Endodermal cell (in vitro differentiated cells): ENCODE measurements at regions not wholly inside any gene's neighbourhood (a gene's known extent, or its start where the extent isn't known, plus 50 kb on each side); places are given as distances from the start of the nearest gene placed in this dataset.

Experiments
- DNase-seq: peaks from one replicate; pipeline ENCODE4 v3.0.0-alpha.2; 2017
- H3K27ac ChIP-seq: 2 replicates; pipeline ENCODE4 v1.5.1; 2013; ENCODE audit warnings: mild to moderate bottlenecking, low read depth, low read length, moderate library complexity
- H3K27me3 ChIP-seq: 2 replicates; pipeline ENCODE4 v1.6.1; 2013; ENCODE audit warnings: mild to moderate bottlenecking, low read length, moderate library complexity; ENCODE audit not compliant: insufficient read depth, control insufficient read depth, poor library complexity, severe bottlenecking
- H3K36me3 ChIP-seq: 2 replicates; pipeline ENCODE4 v1.7.0; 2013; ENCODE audit warnings: mild to moderate bottlenecking, low read length, moderate library complexity; ENCODE audit not compliant: control insufficient read depth, insufficient read depth
- H3K4me1 ChIP-seq: one replicate; pipeline ENCODE4 v1.7.0; 2013; ENCODE audit warnings: low read length; ENCODE audit not compliant: control insufficient read depth, insufficient read depth
- H3K4me3 ChIP-seq: 2 replicates; pipeline ENCODE4 v1.5.1; 2013; ENCODE audit warnings: mild to moderate bottlenecking, low read length, moderate library complexity
- H3K9ac ChIP-seq: 2 replicates; pipeline ENCODE4 v1.6.1; 2013; ENCODE audit warnings: mild to moderate bottlenecking, low read length, moderate library complexity; ENCODE audit not compliant: poor library complexity, severe bottlenecking; ENCODE audit errors: extremely low read depth
- H3K9me3 ChIP-seq: 2 replicates; pipeline ENCODE4 v1.6.1; 2013; ENCODE audit warnings: mild to moderate bottlenecking, low read length, moderate library complexity; ENCODE audit not compliant: control insufficient read depth
- H3K27ac Mint-ChIP-seq: 2 replicates; pipeline ENCODE4 v1.8.0; 2020; ENCODE audit warnings: mixed read lengths
- H3K27me3 Mint-ChIP-seq: 2 replicates; pipeline ENCODE4 v1.8.0; 2021; ENCODE audit warnings: mild to moderate bottlenecking, mixed read lengths; ENCODE audit not compliant: insufficient read depth
- H3K36me3 Mint-ChIP-seq: 2 replicates; pipeline ENCODE4 v1.8.0; 2020; ENCODE audit warnings: low read depth, mixed read lengths
- H3K4me1 Mint-ChIP-seq: 2 replicates; pipeline ENCODE4 v1.8.0; 2020; ENCODE audit warnings: mixed read lengths
- H3K4me3 Mint-ChIP-seq: 2 replicates; pipeline ENCODE4 v1.8.0; 2020; ENCODE audit warnings: mild to moderate bottlenecking, moderate library complexity, mixed read lengths
- H3K9me3 Mint-ChIP-seq: 2 replicates; pipeline ENCODE4 v1.8.0; 2020; ENCODE audit warnings: mild to moderate bottlenecking, mixed read lengths
- WGBS, 2 experiments: methylation state at CpG; one replicate each; pipeline versions ENCODE4 v1.1.5 to v1.1.7; 2013; ENCODE audit warnings: missing lambda C conversion rate in 2 of 2, mixed read lengths in 1 of 2; ENCODE audit not compliant: insufficient coverage in 1 of 2, insufficient read length in 1 of 2; 5-methylcytosine and 5-hydroxymethylcytosine counted together
- TF ChIP-seq, protein P1 (sequence below): fragments of 200-600 bp; sonication (generic); conservative IDR thresholded peaks from 2 replicates; pipeline ENCODE4 v1.5.0; 2021; ENCODE audit warnings: antibody characterized with exemption, mild to moderate bottlenecking

DNA sequence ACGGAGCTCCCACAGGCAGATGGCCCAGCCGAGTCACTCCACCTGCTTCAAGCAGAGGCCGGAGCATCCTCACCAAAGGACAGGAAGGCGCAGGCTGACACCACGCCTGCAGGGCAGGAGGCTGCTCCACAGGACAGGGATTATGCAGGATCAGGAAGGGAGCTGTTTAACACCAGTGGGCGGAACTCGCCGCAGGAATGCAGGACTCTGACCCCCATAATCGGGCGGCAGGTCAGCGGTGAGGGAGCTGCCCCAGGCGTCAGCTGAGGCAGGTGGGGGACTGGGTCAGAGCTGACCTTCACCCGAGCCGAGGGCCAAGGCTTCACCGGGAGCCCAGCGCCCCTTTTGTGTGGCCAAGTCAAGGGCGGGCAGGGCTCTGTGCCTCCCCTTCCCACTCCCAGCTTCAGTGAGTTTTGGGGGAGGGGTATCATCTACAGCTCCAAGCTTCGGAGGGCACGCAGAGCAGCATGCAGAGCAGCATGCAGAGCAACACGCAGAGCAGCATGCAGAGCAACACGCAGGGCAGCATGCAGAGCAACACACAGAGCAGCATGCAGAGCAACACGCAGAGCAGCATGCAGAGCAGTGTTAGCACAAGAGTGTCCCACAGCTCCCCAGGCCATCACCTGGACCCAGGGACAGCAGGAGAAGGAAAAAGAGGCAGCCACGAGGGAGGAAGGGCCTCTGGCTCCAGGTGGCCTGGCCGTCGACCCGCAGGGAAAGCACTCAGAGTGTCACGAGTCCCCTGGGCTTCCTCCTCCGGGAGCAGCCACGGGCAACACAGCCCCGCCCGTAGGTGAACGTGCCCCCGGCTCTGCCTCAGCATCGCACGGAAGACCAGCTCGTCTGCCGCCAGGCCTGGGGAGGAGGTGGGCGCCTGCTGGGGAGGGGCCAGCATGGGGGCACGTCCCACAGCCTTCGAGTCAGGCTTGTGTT lies 151.7 kb upstream of the PPP2R2D start:
- WGBS, 2 experiments: 69 to 76% methylated on average over 23 to 40 of the region's 40 CpGs
- H3K36me3 ChIP-seq: no peaks in the 10 kb centered on the region
- Mint-ChIP-seq H3K36me3 (no peaks in the 10 kb centered on the region), H3K27me3 (no peaks in the 10 kb centered on the region), H3K9me3 (no peaks in the 10 kb centered on the region), H3K4me1 (peaks cover 30% of the 10 kb centered on the region), H3K27ac (peak overlapping the region; percentile 44), H3K4me3 (no peak overlapping the region)
- peaks cover 17% of the 10 kb centered on the region for H3K4me1 ChIP-seq
- no peak overlapping the region for H3K27ac ChIP-seq
- DNase-seq: peak; percentile 80
- no peaks in the 10 kb centered on the region for H3K9me3 ChIP-seq
- H3K27me3 ChIP-seq: no peaks in the 10 kb centered on the region
- TF ChIP-seq, protein P1, sequence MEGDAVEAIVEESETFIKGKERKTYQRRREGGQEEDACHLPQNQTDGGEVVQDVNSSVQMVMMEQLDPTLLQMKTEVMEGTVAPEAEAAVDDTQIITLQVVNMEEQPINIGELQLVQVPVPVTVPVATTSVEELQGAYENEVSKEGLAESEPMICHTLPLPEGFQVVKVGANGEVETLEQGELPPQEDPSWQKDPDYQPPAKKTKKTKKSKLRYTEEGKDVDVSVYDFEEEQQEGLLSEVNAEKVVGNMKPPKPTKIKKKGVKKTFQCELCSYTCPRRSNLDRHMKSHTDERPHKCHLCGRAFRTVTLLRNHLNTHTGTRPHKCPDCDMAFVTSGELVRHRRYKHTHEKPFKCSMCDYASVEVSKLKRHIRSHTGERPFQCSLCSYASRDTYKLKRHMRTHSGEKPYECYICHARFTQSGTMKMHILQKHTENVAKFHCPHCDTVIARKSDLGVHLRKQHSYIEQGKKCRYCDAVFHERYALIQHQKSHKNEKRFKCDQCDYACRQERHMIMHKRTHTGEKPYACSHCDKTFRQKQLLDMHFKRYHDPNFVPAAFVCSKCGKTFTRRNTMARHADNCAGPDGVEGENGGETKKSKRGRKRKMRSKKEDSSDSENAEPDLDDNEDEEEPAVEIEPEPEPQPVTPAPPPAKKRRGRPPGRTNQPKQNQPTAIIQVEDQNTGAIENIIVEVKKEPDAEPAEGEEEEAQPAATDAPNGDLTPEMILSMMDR: no peak
- no peak overlapping the region for H3K4me3 ChIP-seq
- no peak overlapping the region for H3K9ac ChIP-seq

DNA sequence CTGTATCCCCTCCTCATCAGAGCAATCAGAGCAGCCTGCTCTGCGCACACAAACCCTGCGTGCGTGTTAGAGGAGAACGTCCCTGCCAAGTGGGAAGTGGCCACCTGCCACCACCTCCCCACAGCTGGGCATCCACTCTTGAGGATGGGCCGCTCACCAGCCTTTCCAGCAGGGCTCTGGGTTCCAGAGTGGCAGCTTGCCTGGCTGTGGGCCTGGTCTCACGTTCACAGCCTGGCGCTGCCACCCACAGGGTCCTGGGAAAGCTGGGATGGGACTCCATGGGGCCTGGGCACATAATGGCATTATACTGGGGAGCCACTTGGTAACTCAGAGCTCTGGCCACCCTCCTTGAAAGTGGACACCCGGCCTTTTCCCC lies 151.1 kb upstream of the PPP2R2D start:
- no peak overlapping the region for H3K27ac Mint-ChIP-seq
- no peak overlapping the region for H3K4me3 ChIP-seq
- no peaks in the 10 kb centered on the region for H3K27me3 ChIP-seq
- H3K4me3 Mint-ChIP-seq: no peak overlapping the region
- H3K9ac ChIP-seq: no peak overlapping the region
- TF ChIP-seq, protein P1: no peak
- H3K9me3 ChIP-seq: no peaks in the 10 kb centered on the region
- H3K27me3 Mint-ChIP-seq: no peaks in the 10 kb centered on the region
- no peaks in the 10 kb centered on the region for H3K36me3 ChIP-seq
- H3K9me3 Mint-ChIP-seq: no peaks in the 10 kb centered on the region
- H3K4me1 ChIP-seq: peaks cover 17% of the 10 kb centered on the region
- peak; percentile 53 for DNase-seq
- peaks cover 30% of the 10 kb centered on the region for H3K4me1 Mint-ChIP-seq
- no peaks in the 10 kb centered on the region for H3K36me3 Mint-ChIP-seq
- H3K27ac ChIP-seq: no peak overlapping the region
- WGBS, 2 experiments: 92 to 95% methylated on average over 6 to 8 of the region's 8 CpGs

DNA sequence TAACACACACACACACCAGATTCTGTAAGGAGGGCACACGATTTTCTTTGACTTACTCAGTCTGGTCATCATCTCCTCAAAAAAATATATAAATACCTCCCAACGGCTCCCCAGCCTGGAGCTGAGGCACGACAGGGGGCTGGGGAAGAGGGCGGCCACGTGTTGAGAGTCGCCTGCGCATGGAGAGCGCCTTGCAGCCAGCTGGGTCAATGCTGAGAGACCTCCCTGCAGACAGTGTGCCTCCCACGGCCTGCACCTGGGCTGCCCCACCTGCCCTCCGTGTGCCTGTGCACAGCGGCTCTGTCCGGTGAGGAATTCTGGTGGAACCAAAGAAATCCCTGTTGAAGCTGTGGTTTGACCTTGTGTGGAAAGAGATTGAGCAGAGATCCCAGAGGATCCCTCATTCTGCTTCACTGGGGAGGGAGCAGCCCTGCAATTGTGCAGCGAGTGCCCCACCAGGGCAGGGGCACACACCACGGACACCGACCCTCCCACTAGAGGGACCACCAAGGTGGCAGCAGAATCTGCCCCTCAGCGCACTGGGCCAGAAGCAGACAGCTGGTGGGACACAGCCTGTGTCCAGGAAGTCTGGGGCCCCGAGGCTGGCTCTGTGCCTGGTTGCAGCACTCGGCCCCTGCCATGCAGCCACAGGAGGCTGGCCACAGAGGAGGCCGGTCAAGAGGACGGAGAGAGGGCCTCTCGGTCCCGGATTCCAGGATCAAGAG lies 150.5 kb upstream of the PPP2R2D start:
- Mint-ChIP-seq H3K4me1 (peaks cover 30% of the 10 kb centered on the region), H3K4me3 (no peak overlapping the region), H3K9me3 (no peaks in the 10 kb centered on the region), H3K27me3 (no peaks in the 10 kb centered on the region), H3K27ac (no peak overlapping the region), H3K36me3 (no peaks in the 10 kb centered on the region)
- Histone ChIP-seq H3K27me3 (no peaks in the 10 kb centered on the region), H3K9me3 (no peaks in the 10 kb centered on the region), H3K4me3 (no peak overlapping the region), H3K4me1 (peaks cover 17% of the 10 kb centered on the region), H3K27ac (no peak overlapping the region), H3K9ac (no peak overlapping the region), H3K36me3 (no peaks in the 10 kb centered on the region)
- peak; percentile 41 for DNase-seq
- WGBS, 2 experiments: 90% methylated on average over 10 to 22 of the region's 22 CpGs
- TF ChIP-seq, protein P1: no peak
